GM12878 (cell line): ENCODE measurements at regions not wholly inside any gene's neighbourhood (a gene's known extent, or its start where the extent isn't known, plus 50 kb on each side); places are given as distances from the start of the nearest gene placed in this dataset.

Source experiments
- ATAC-seq: fragments of 200-7000 bp; cut with Tn5 transposase; 3 replicates; pipeline ENCODE4 v1.9.1; 2020; ENCODE audit warnings: mild to moderate bottlenecking, moderate library complexity
- BruUV-seq: library from RNA; stranded (reverse); fragments of 400-500 nt; replicated peaks from 2 replicates; lab custom pipeline; 2021; lab: Mats Ljungman, UMichigan
- CTCF ChIA-PET: fragments of 300-600 bp; sonication (Branson Sonifier 250); formaldehyde crosslinking; extraction: SDS; loops from one replicate; lab custom pipeline; 2021; ENCODE audit warnings: inconsistent platforms; lab: Yijun Ruan, JAX
- POLR2A ChIA-PET: fragments of 350-600 bp; formaldehyde crosslinking; extraction: SDS; loops from one replicate; lab custom pipeline; 2021; ENCODE audit warnings: inconsistent platforms; lab: Charles Lee
- RAD21 ChIA-PET: fragments of 300-600 bp; sonication (Branson Sonifier 250); formaldehyde crosslinking; loops from one replicate; lab custom pipeline; 2023; ENCODE audit warnings: antibody characterized with exemption; ENCODE audit not compliant: unreplicated experiment; lab: Charles Lee
- SMC1A ChIA-PET: fragments of 300-600 bp; sonication (Branson Sonifier 250); formaldehyde crosslinking; loops from one replicate; lab custom pipeline; 2023; ENCODE audit not compliant: unreplicated experiment, uncharacterized antibody; lab: Charles Lee
- DNase-seq: peaks from one replicate; pipeline ENCODE4 v3.0.0-alpha.2; 2011; ENCODE audit warnings: low read depth, low spot score
- FAIRE-seq: peaks from 3 replicates; lab custom pipeline; 2011; peaks lifted over from hg19 to GRCh38; lab: Jason Lieb, UNC
- H2AFZ ChIP-seq: 2 replicates; pipeline ENCODE4 v1.6.0; 2011; ENCODE audit warnings: low read depth, low read length, control low read depth; ENCODE audit not compliant: control insufficient read depth
- H3K27ac ChIP-seq: 2 replicates; pipeline ENCODE4 v1.5.1; 2011; ENCODE audit warnings: control low read depth; ENCODE audit not compliant: control insufficient read depth, insufficient read depth
- H3K27me3 ChIP-seq, 2 experiments: replicated peaks in 1 of 2; 2 replicates each; pipeline versions ENCODE4 v1.6.0 to v1.6.1; 2011; ENCODE audit warnings: low read length in 1 of 2; ENCODE audit not compliant: control insufficient read depth in 2 of 2, insufficient read depth in 2 of 2
- H3K36me3 ChIP-seq, 2 experiments: 2 replicates each; pipeline ENCODE4 v1.5.1; 2011; ENCODE audit warnings: low read length in 1 of 2; ENCODE audit not compliant: control insufficient read depth in 2 of 2, insufficient read depth in 2 of 2
- H3K4me1 ChIP-seq: 2 replicates; pipeline ENCODE4 v1.6.1; 2011; ENCODE audit warnings: mild to moderate bottlenecking, low read length, moderate library complexity, mixed read lengths; ENCODE audit not compliant: control insufficient read depth, insufficient read depth
- H3K4me2 ChIP-seq: 2 replicates; pipeline ENCODE4 v1.6.0; 2011; ENCODE audit warnings: control low read depth; ENCODE audit not compliant: control insufficient read depth, insufficient read depth
- H3K4me3 ChIP-seq: fragments of 200-600 bp; sonication (generic); 2 replicates; pipeline ENCODE4 v1.5.1; 2016
- H3K79me2 ChIP-seq: 2 replicates; pipeline ENCODE4 v1.6.0; 2011; ENCODE audit warnings: low read length; ENCODE audit not compliant: control insufficient read depth, insufficient read depth
- H3K9ac ChIP-seq: 2 replicates; pipeline ENCODE4 v1.8.0; 2011; ENCODE audit warnings: low read length, control low read depth, mixed read lengths; ENCODE audit not compliant: control insufficient read depth, insufficient read depth
- H3K9me3 ChIP-seq: replicated peaks from 3 replicates; pipeline ENCODE4 v1.5.1; 2011; ENCODE audit warnings: mild to moderate bottlenecking, low read length; ENCODE audit not compliant: control insufficient read depth, insufficient read depth
- H4K20me1 ChIP-seq: 2 replicates; pipeline ENCODE4 v1.6.0; 2011; ENCODE audit not compliant: control insufficient read depth, insufficient read depth
- CHD1 ChIP-seq: IDR thresholded peaks from 2 replicates; pipeline ENCODE4 v1.6.1; 2012; ENCODE audit warnings: low read depth, low read length, improper control_type of control experiment
- CHD2 ChIP-seq: IDR thresholded peaks from 2 replicates; pipeline ENCODE4 v1.6.1; 2011; ENCODE audit warnings: low read depth, low read length, improper control_type of control experiment, borderline replicate concordance
- CREM ChIP-seq: IDR thresholded peaks from 2 replicates; pipeline ENCODE4 v1.6.1; 2014; ENCODE audit warnings: antibody characterized with exemption, low read depth
- IRF4 ChIP-seq: IDR thresholded peaks from 2 replicates; pipeline ENCODE4 v1.6.1; 2011; ENCODE audit warnings: low read depth, low read length
- MXI1 ChIP-seq: fragments of 150-350 bp; IDR thresholded peaks from 2 replicates; pipeline ENCODE4 v1.6.1; 2011; ENCODE audit warnings: low read depth, mild to moderate bottlenecking, inconsistent platforms, low read length, improper control_type of control experiment
- NFYB ChIP-seq: IDR thresholded peaks from 2 replicates; pipeline ENCODE4 v1.6.1; 2011; ENCODE audit warnings: low read depth, mild to moderate bottlenecking, low read length, improper control_type of control experiment, moderate library complexity; ENCODE audit not compliant: insufficient read depth
- RBBP5 ChIP-seq: fragments of 200-600 bp; sonication (generic); conservative IDR thresholded peaks from 2 replicates; pipeline ENCODE4 v1.6.1; 2016
- SMAD5 ChIP-seq: IDR thresholded peaks from 2 replicates; pipeline ENCODE4 v1.6.1; 2016; ENCODE audit warnings: antibody characterized with exemption, low read depth
- STAT3 ChIP-seq: IDR thresholded peaks from 2 replicates; pipeline ENCODE4 v1.6.1; 2011; ENCODE audit warnings: low read depth, low read length, improper control_type of control experiment
- SUZ12 ChIP-seq: fragments of 200-600 bp; sonication (generic); IDR thresholded peaks from one replicate; pipeline ENCODE4 v1.6.1; 2018; ENCODE audit warnings: antibody characterized with exemption, mild to moderate bottlenecking; ENCODE audit not compliant: unreplicated experiment
- TCF7 ChIP-seq: IDR thresholded peaks from 2 replicates; pipeline ENCODE4 v1.6.1; 2014; ENCODE audit warnings: antibody characterized with exemption, borderline replicate concordance
- WRNIP1 ChIP-seq: IDR thresholded peaks from 2 replicates; pipeline ENCODE4 v1.6.1; 2011; ENCODE audit warnings: low read depth, low read length, improper control_type of control experiment, borderline replicate concordance
- ZBED1 ChIP-seq: IDR thresholded peaks from 2 replicates; pipeline ENCODE4 v1.6.1; 2016; ENCODE audit warnings: borderline replicate concordance
- WGBS: methylation state at CpG from one replicate; pipeline ENCODE4 v1.1.6; 2016; ENCODE audit warnings: low lambda C conversion rate; ENCODE audit not compliant: insufficient replicate concordance, insufficient coverage; ENCODE audit errors: missing lambda C conversion rate; 5-methylcytosine and 5-hydroxymethylcytosine counted together
- in situ Hi-C: fragments of 300-500 bp; cut with MboI; formaldehyde crosslinking; loops from 9 replicates; pipeline ENCODE4 v1.14.3; 2018; ENCODE audit warnings: mixed read lengths
- intact Hi-C: fragments of 100-400 bp; cut with micrococcal nuclease; formaldehyde crosslinking; loops from one replicate; pipeline ENCODE4 v1.14.2; 2022; ENCODE audit not compliant: unreplicated experiment
- TF ChIP-seq, protein P1 (sequence below): fragments of 450-650 bp; IDR thresholded peaks from 2 replicates; pipeline ENCODE4 v1.6.1; 2016; ENCODE audit warnings: mild to moderate bottlenecking
- TF ChIP-seq, protein P2 (sequence below): IDR thresholded peaks from 2 replicates; pipeline ENCODE4 v1.6.1; 2011; ENCODE audit warnings: low read depth, mild to moderate bottlenecking, low read length, moderate library complexity, borderline replicate concordance; ENCODE audit errors: extremely low read depth
- TF ChIP-seq, protein P3 (sequence below): IDR thresholded peaks from 2 replicates; pipeline ENCODE4 v1.6.1; 2012; ENCODE audit warnings: low read depth, low read length, improper control_type of control experiment

DNA sequence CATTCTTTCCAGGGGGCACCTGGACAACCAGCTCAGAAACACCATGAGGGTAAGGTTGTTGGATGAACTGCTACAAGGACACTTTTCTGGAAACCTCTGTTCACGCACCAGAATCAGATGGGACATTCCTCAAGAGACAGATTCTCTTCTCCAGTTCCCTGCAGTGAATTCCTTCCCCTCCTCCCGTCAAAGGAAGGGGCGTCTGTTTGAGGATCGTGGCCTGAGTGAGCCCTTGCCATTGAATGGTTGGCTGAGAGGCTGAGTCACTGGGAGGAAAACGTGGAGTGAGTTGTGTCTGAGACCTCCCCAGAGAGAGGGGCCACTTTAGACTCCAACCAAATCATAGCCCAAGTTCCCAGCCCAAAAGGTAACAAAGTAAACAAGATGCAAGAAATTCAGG lies 79.4 kb upstream of the ZNF507 start:
- H3K27me3 ChIP-seq = no peaks in the 10 kb centered on the region
- DNase-seq = no peak
- ChIA-PET RAD21 (no interaction called here), CTCF (no interaction called here), SMC1A (no interaction called here), POLR2A (no interaction called here)
- in situ Hi-C loops (no loop called here), intact Hi-C loops (no loop called here)
- TF ChIP-seq NFYB (no peak), STAT3 (no peak), WRNIP1 (no peak), IRF4 (no peak), CHD2 (no peak), RBBP5 (no peak), TCF7 (no peak)
- TF ChIP-seq, protein P1, sequence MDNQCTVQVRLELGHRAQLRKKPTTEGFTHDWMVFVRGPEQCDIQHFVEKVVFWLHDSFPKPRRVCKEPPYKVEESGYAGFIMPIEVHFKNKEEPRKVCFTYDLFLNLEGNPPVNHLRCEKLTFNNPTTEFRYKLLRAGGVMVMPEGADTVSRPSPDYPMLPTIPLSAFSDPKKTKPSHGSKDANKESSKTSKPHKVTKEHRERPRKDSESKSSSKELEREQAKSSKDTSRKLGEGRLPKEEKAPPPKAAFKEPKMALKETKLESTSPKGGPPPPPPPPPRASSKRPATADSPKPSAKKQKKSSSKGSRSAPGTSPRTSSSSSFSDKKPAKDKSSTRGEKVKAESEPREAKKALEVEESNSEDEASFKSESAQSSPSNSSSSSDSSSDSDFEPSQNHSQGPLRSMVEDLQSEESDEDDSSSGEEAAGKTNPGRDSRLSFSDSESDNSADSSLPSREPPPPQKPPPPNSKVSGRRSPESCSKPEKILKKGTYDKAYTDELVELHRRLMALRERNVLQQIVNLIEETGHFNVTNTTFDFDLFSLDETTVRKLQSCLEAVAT = no peak
- no peaks in the 10 kb centered on the region for H4K20me1 ChIP-seq
- H3K27ac ChIP-seq = no peak overlapping the region
- 12% methylated on average over 5 of the region's 5 CpGs for WGBS
- H3K4me3 ChIP-seq = no peak overlapping the region
- no peak for ATAC-seq
- H3K36me3 ChIP-seq = no peaks in the 10 kb centered on the region
- H2AFZ ChIP-seq = no peak overlapping the region
- H3K4me2 ChIP-seq = no peak overlapping the region
- no peaks in the 10 kb centered on the region for H3K79me2 ChIP-seq
- H3K4me1 ChIP-seq = no peaks in the 10 kb centered on the region
- no peak overlapping the region for H3K9ac ChIP-seq
- no TSS peak for BruUV-seq
- no peaks in the 10 kb centered on the region for H3K9me3 ChIP-seq
- no peak for FAIRE-seq

DNA sequence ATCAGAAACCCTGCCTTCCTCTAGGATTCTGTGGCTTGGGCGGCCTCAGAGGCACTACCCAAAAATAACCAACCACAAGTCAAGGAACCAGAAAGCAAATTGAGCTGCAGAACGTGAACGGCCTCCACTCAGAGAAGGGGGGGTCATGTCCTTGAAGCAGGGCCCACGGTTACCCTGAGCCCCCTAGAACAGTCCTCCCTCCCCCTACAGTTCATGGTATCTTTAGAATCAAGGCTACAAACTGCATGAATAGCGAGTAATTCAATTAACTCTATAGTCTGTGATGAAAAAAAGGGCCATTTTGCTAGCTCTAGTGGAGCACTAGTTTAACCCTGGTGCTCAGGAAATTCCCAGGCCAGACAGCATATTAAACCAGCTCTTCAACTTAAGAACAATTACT lies 79.0 kb upstream of the ZNF507 start:
- DNase-seq (no peak), FAIRE-seq (no peak), ATAC-seq (no peak)
- no peaks in the 10 kb centered on the region for H3K9me3 ChIP-seq
- WGBS = 10% methylated on average over 5 of the region's 5 CpGs
- H3K4me2 ChIP-seq = no peak overlapping the region
- H4K20me1 ChIP-seq = no peaks in the 10 kb centered on the region
- ChIA-PET RAD21 (no interaction called here), CTCF (interaction anchor here (0.7 kb wide), 1 partner anchor 1489 kb away, joined by 3 read pairs; no protein-coding TSS in a partner anchor), SMC1A (no interaction called here), POLR2A (no interaction called here)
- intact Hi-C loops (no loop called here), in situ Hi-C loops (no loop called here)
- no peaks in the 10 kb centered on the region for H3K36me3 ChIP-seq
- no peak overlapping the region for H3K9ac ChIP-seq
- H3K27ac ChIP-seq = no peak overlapping the region
- no peaks in the 10 kb centered on the region for H3K79me2 ChIP-seq
- no peak overlapping the region for H2AFZ ChIP-seq
- H3K4me1 ChIP-seq = no peaks in the 10 kb centered on the region
- TF ChIP-seq ZBED1 (no peak), MXI1 (no peak), SMAD5 (no peak), SUZ12 (no peak), CREM (no peak), CHD1 (no peak)
- TF ChIP-seq, protein P2, sequence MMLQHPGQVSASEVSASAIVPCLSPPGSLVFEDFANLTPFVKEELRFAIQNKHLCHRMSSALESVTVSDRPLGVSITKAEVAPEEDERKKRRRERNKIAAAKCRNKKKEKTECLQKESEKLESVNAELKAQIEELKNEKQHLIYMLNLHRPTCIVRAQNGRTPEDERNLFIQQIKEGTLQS = no peak
- TF ChIP-seq, protein P3, sequence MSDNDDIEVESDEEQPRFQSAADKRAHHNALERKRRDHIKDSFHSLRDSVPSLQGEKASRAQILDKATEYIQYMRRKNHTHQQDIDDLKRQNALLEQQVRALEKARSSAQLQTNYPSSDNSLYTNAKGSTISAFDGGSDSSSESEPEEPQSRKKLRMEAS = no peak
- H3K27me3 ChIP-seq = no peaks in the 10 kb centered on the region
- BruUV-seq = no TSS peak
- no peak overlapping the region for H3K4me3 ChIP-seq
